ENCODE measurements at regions not wholly inside any gene's neighbourhood (a gene's known extent, or its start where the extent isn't known, plus 50 kb on each side); places are given as distances from the start of the nearest gene placed in this dataset.
A peak's percentile ranks its signal among the peaks of the same experiment; 100 is the strongest.

GRCh38 chr1:81004011-81004410 lies 796.7 kb upstream of the ADGRL2 start:
- Mint-ChIP-seq H3K4me1 (no peaks in the 10 kb centered on the region), H3K27me3 (no peaks in the 10 kb centered on the region), H3K9me3 (peaks cover 2 to 34% (median 5%) of the 10 kb centered on the region in 5 donors), H3K4me3 (no peak overlapping the region), H3K36me3 (no peaks in the 10 kb centered on the region), H3K27ac (no peak overlapping the region)
- ChIA-PET CTCF (no interaction called here), POLR2A (no interaction called here)
- no peak for DNase-seq
- H3K4me1 ChIP-seq (ENCODE audit: insufficient read depth, low read length): no peaks in the 10 kb centered on the region
- no peak overlapping the region for H3K4me3 ChIP-seq (ENCODE audit: low read length)
- H3K27me3 ChIP-seq (ENCODE audit: insufficient read depth, low read length, poor library complexity, severe bottlenecking): no peaks in the 10 kb centered on the region
- H3K27ac ChIP-seq (ENCODE audit: low read depth, low read length): no peak overlapping the region
- H3K9me3 ChIP-seq (ENCODE audit: low read length): no peaks in the 10 kb centered on the region
- no peaks in the 10 kb centered on the region for H3K36me3 ChIP-seq (ENCODE audit: insufficient read depth, low read length)

GRCh38 chr1:80994934-80995333 lies 805.8 kb upstream of the ADGRL2 start:
- no peaks in the 10 kb centered on the region for H3K27me3 ChIP-seq (ENCODE audit: insufficient read depth, low read length, poor library complexity, severe bottlenecking)
- CTCF ChIA-PET: no interaction called here
- H3K4me3 ChIP-seq (ENCODE audit: low read length): no peak overlapping the region
- H3K9me3 Mint-ChIP-seq: peaks cover 0 to 28% (median 6%) of the 10 kb centered on the region in 5 donors
- H3K36me3 Mint-ChIP-seq: no peaks in the 10 kb centered on the region
- H3K27ac ChIP-seq (ENCODE audit: low read depth, low read length): no peak overlapping the region
- H3K4me1 Mint-ChIP-seq: no peaks in the 10 kb centered on the region
- no peak for DNase-seq
- H3K9me3 ChIP-seq (ENCODE audit: low read length): no peaks in the 10 kb centered on the region
- H3K4me3 Mint-ChIP-seq: no peak overlapping the region
- H3K36me3 ChIP-seq (ENCODE audit: insufficient read depth, low read length): no peaks in the 10 kb centered on the region
- no peaks in the 10 kb centered on the region for H3K4me1 ChIP-seq (ENCODE audit: insufficient read depth, low read length)
- peak overlapping the region in 1 of 8 donors; percentile 44 for H3K27ac Mint-ChIP-seq
- H3K27me3 Mint-ChIP-seq: no peaks in the 10 kb centered on the region
- POLR2A ChIA-PET: no interaction called here

GRCh38 chr1:80994038-80994437 lies 806.7 kb upstream of the ADGRL2 start:
- H3K4me3 ChIP-seq (ENCODE audit: low read length): no peak overlapping the region
- CTCF ChIA-PET: no interaction called here
- Mint-ChIP-seq H3K36me3 (no peaks in the 10 kb centered on the region), H3K4me1 (no peaks in the 10 kb centered on the region), H3K27ac (no peak overlapping the region), H3K4me3 (no peak overlapping the region), H3K27me3 (no peaks in the 10 kb centered on the region), H3K9me3 (peaks cover 0 to 34% (median 6%) of the 10 kb centered on the region in 5 donors)
- POLR2A ChIA-PET: no interaction called here
- no peaks in the 10 kb centered on the region for H3K36me3 ChIP-seq (ENCODE audit: insufficient read depth, low read length)
- DNase-seq: no peak
- H3K9me3 ChIP-seq (ENCODE audit: low read length): no peaks in the 10 kb centered on the region
- no peak overlapping the region for H3K27ac ChIP-seq (ENCODE audit: low read depth, low read length)
- no peaks in the 10 kb centered on the region for H3K4me1 ChIP-seq (ENCODE audit: insufficient read depth, low read length)
- no peaks in the 10 kb centered on the region for H3K27me3 ChIP-seq (ENCODE audit: insufficient read depth, low read length, poor library complexity, severe bottlenecking)

- Histone ChIP-seq H3K4me1 (ENCODE audit: insufficient read depth, low read length) (no peaks in the 10 kb centered on the region), H3K27ac (ENCODE audit: low read depth, low read length) (no peak overlapping the region), H3K36me3 (ENCODE audit: insufficient read depth, low read length) (no peaks in the 10 kb centered on the region), H3K27me3 (ENCODE audit: insufficient read depth, low read length, poor library complexity, severe bottlenecking) (no peaks in the 10 kb centered on the region), H3K4me3 (ENCODE audit: low read length) (no peak overlapping the region), H3K9me3 (ENCODE audit: low read length) (no peaks in the 10 kb centered on the region)
- H3K27ac Mint-ChIP-seq: no peak overlapping the region
- POLR2A ChIA-PET: no interaction called here
- peaks cover 0 to 37% (median 6%) of the 10 kb centered on the region in 5 donors for H3K9me3 Mint-ChIP-seq
- no peaks in the 10 kb centered on the region for H3K4me1 Mint-ChIP-seq
- H3K36me3 Mint-ChIP-seq: no peaks in the 10 kb centered on the region
- H3K27me3 Mint-ChIP-seq: no peaks in the 10 kb centered on the region
- DNase-seq: no peak
- H3K4me3 Mint-ChIP-seq: no peak overlapping the region
- CTCF ChIA-PET: no interaction called here
Measured at GRCh38 chr1:80993154-80993980, 807.4 kb upstream of the ADGRL2 start.

- H3K27ac ChIP-seq (ENCODE audit: low read depth, low read length): no peak overlapping the region
- POLR2A ChIA-PET: no interaction called here
- H3K27me3 ChIP-seq (ENCODE audit: insufficient read depth, low read length, poor library complexity, severe bottlenecking): no peaks in the 10 kb centered on the region
- Mint-ChIP-seq H3K36me3 (no peaks in the 10 kb centered on the region), H3K9me3 (peaks cover 4 to 31% (median 9%) of the 10 kb centered on the region in 5 donors), H3K4me3 (no peak overlapping the region), H3K27ac (no peak overlapping the region), H3K27me3 (no peaks in the 10 kb centered on the region), H3K4me1 (no peaks in the 10 kb centered on the region)
- DNase-seq: no peak
- H3K9me3 ChIP-seq (ENCODE audit: low read length): no peaks in the 10 kb centered on the region
- CTCF ChIA-PET: no interaction called here
- no peaks in the 10 kb centered on the region for H3K4me1 ChIP-seq (ENCODE audit: insufficient read depth, low read length)
- no peaks in the 10 kb centered on the region for H3K36me3 ChIP-seq (ENCODE audit: insufficient read depth, low read length)
- no peak overlapping the region for H3K4me3 ChIP-seq (ENCODE audit: low read length)
Measured at GRCh38 chr1:80989455-80989854, 811.3 kb upstream of the ADGRL2 start.

GRCh38 chr1:80988926-80989325 lies 811.8 kb upstream of the ADGRL2 start:
- no peaks in the 10 kb centered on the region for H3K9me3 ChIP-seq (ENCODE audit: low read length)
- peaks cover 4 to 35% (median 9%) of the 10 kb centered on the region in 5 donors for H3K9me3 Mint-ChIP-seq
- H3K27me3 Mint-ChIP-seq: no peaks in the 10 kb centered on the region
- H3K4me1 Mint-ChIP-seq: no peaks in the 10 kb centered on the region
- no peak overlapping the region for H3K4me3 Mint-ChIP-seq
- no peak for DNase-seq
- H3K4me3 ChIP-seq (ENCODE audit: low read length): no peak overlapping the region
- no peak overlapping the region for H3K27ac Mint-ChIP-seq
- H3K27me3 ChIP-seq (ENCODE audit: insufficient read depth, low read length, poor library complexity, severe bottlenecking): no peaks in the 10 kb centered on the region
- no peaks in the 10 kb centered on the region for H3K36me3 Mint-ChIP-seq
- H3K4me1 ChIP-seq (ENCODE audit: insufficient read depth, low read length): no peaks in the 10 kb centered on the region
- POLR2A ChIA-PET: no interaction called here
- CTCF ChIA-PET: no interaction called here
- H3K27ac ChIP-seq (ENCODE audit: low read depth, low read length): no peak overlapping the region
- no peaks in the 10 kb centered on the region for H3K36me3 ChIP-seq (ENCODE audit: insufficient read depth, low read length)

- Mint-ChIP-seq H3K9me3 (peaks cover 4 to 42% (median 7%) of the 10 kb centered on the region in 5 donors), H3K4me1 (no peaks in the 10 kb centered on the region), H3K27me3 (no peaks in the 10 kb centered on the region), H3K4me3 (no peak overlapping the region), H3K27ac (no peak overlapping the region), H3K36me3 (no peaks in the 10 kb centered on the region)
- POLR2A ChIA-PET: no interaction called here
- Histone ChIP-seq H3K4me1 (ENCODE audit: insufficient read depth, low read length) (no peaks in the 10 kb centered on the region), H3K27ac (ENCODE audit: low read depth, low read length) (no peak overlapping the region), H3K9me3 (ENCODE audit: low read length) (no peaks in the 10 kb centered on the region), H3K4me3 (ENCODE audit: low read length) (no peak overlapping the region), H3K27me3 (ENCODE audit: insufficient read depth, low read length, poor library complexity, severe bottlenecking) (no peaks in the 10 kb centered on the region), H3K36me3 (ENCODE audit: insufficient read depth, low read length) (no peaks in the 10 kb centered on the region)
- no peak for DNase-seq
- CTCF ChIA-PET: no interaction called here
Measured at GRCh38 chr1:80987824-80988223, 812.9 kb upstream of the ADGRL2 start.

GRCh38 chr1:80987106-80987505 lies 813.6 kb upstream of the ADGRL2 start:
- ChIA-PET POLR2A (no interaction called here), CTCF (no interaction called here)
- Histone ChIP-seq H3K4me1 (ENCODE audit: insufficient read depth, low read length) (no peaks in the 10 kb centered on the region), H3K9me3 (ENCODE audit: low read length) (no peaks in the 10 kb centered on the region), H3K4me3 (ENCODE audit: low read length) (no peak overlapping the region), H3K36me3 (ENCODE audit: insufficient read depth, low read length) (no peaks in the 10 kb centered on the region), H3K27ac (ENCODE audit: low read depth, low read length) (no peak overlapping the region), H3K27me3 (ENCODE audit: insufficient read depth, low read length, poor library complexity, severe bottlenecking) (no peaks in the 10 kb centered on the region)
- no peak overlapping the region for H3K27ac Mint-ChIP-seq
- no peaks in the 10 kb centered on the region for H3K4me1 Mint-ChIP-seq
- H3K4me3 Mint-ChIP-seq: no peak overlapping the region
- H3K9me3 Mint-ChIP-seq: peaks cover 4 to 43% (median 7%) of the 10 kb centered on the region in 5 donors
- no peaks in the 10 kb centered on the region for H3K36me3 Mint-ChIP-seq
- H3K27me3 Mint-ChIP-seq: no peaks in the 10 kb centered on the region
- DNase-seq: no peak
